ENCODE measurements at regions not wholly inside any gene's neighbourhood (a gene's known extent, or its start where the extent isn't known, plus 50 kb on each side); places are given as distances from the start of the nearest gene placed in this dataset.

- no peak for DNase-seq (ENCODE audit: low read depth)
Measured at GRCh38 chr13:44153496-44153895, 220.1 kb upstream of the SERP2 start.

- DNase-seq (ENCODE audit: low read depth) = peak; percentile 39
Measured at GRCh38 chr13:44155422-44156293, 218.0 kb upstream of the SERP2 start.

GRCh38 chr13:44156294-44156658 lies 217.3 kb upstream of the SERP2 start:
- no peak for DNase-seq (ENCODE audit: low read depth)

- DNase-seq (ENCODE audit: low read depth) = no peak
Measured at GRCh38 chr13:44157606-44158005, 216.0 kb upstream of the SERP2 start.

- no peak for DNase-seq (ENCODE audit: low read depth)
Measured at GRCh38 chr13:44158098-44158521, 215.5 kb upstream of the SERP2 start.

- DNase-seq (ENCODE audit: low read depth) = no peak
Measured at GRCh38 chr13:44158881-44159632, 214.6 kb upstream of the SERP2 start.

- no peak for DNase-seq (ENCODE audit: low read depth)
Measured at GRCh38 chr13:44159633-44160279, 213.9 kb upstream of the SERP2 start.

- DNase-seq (ENCODE audit: low read depth) = no peak
Measured at GRCh38 chr13:44160591-44161191, 212.9 kb upstream of the SERP2 start.

- DNase-seq (ENCODE audit: low read depth) = no peak
Measured at GRCh38 chr13:44163108-44163507, 210.5 kb upstream of the SERP2 start.

GRCh38 chr13:44165221-44165888 lies 208.3 kb upstream of the SERP2 start:
- no peak for DNase-seq (ENCODE audit: low read depth)

- DNase-seq (ENCODE audit: low read depth) = no peak
Measured at GRCh38 chr13:44165889-44166496, 207.6 kb upstream of the SERP2 start.

GRCh38 chr13:44169018-44169911 lies 204.4 kb upstream of the SERP2 start:
- DNase-seq (ENCODE audit: low read depth) = no peak

- DNase-seq (ENCODE audit: low read depth) = no peak
Measured at GRCh38 chr13:44170731-44171130, 202.9 kb upstream of the SERP2 start.

GRCh38 chr13:44171156-44171555 lies 202.5 kb upstream of the SERP2 start:
- DNase-seq (ENCODE audit: low read depth) = no peak

- no peak for DNase-seq (ENCODE audit: low read depth)
Measured at GRCh38 chr13:44171861-44172260, 201.8 kb upstream of the SERP2 start.

- DNase-seq (ENCODE audit: low read depth) = no peak
Measured at GRCh38 chr13:44172281-44172810, 201.3 kb upstream of the SERP2 start.

- DNase-seq (ENCODE audit: low read depth) = peak; percentile 69
Measured at GRCh38 chr13:44174769-44175425, 198.7 kb upstream of the SERP2 start.

GRCh38 chr13:44176173-44176572 lies 197.5 kb upstream of the SERP2 start:
- no peak for DNase-seq (ENCODE audit: low read depth)

- DNase-seq (ENCODE audit: low read depth) = no peak
Measured at GRCh38 chr13:44180876-44181536, 192.6 kb upstream of the SERP2 start.

All from amniotic epithelial cell (primary cell).